ENCODE measurements at regions not wholly inside any gene's neighbourhood (a gene's known extent, or its start where the extent isn't known, plus 50 kb on each side); places are given as distances from the start of the nearest gene placed in this dataset.

DNA sequence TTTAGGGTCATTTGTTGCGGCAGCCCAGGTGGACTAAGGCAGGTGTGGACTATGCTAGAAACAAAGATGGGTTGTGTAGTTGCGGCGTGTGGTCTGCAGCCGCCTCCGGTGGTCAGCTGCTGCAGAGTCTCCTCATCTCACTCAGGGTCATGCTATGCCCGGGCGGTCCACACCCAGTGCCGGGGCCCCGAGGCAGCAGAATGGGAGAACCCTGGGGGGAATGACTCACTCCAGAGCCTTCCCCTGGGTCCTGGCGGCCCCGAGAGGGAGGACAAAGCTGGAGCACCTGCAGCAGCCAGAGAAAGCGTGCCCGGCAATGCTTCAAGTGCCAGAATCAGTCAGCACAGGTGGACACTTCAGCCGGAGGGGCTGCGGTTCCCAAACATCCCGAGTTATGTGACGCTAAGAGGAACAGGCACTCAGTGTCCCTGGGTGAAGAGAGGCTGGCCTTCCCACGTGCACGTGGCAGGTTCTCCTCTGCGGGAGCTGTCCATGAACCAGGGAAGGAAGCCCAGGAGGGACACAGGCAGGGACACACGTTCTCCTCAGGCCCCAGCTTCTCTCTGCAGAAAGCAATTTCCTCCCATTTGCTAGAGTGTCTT is 289.6 kb upstream of the B3GAT1 start (continued):
- TF ChIP-seq TEAD4 (IDR thresholded peaks at IDR 0.05; ENCODE audit: low read depth, low read length), result no peak
- TF ChIP-seq HDAC2 (IDR thresholded peaks at IDR 0.05; ENCODE audit: borderline replicate concordance in 1 of 2, low read depth in 2 of 2, low read length in 2 of 2), result no peak
- TF ChIP-seq NANOG (IDR thresholded peaks at IDR 0.05; ENCODE audit: insufficient read depth, low read depth, low read length, poor library complexity, severe bottlenecking), result no peak
